Coronary artery (tissue), 2 donors: ENCODE measurements at regions not wholly inside any gene's neighbourhood (a gene's known extent, or its start where the extent isn't known, plus 50 kb on each side); places are given as distances from the start of the nearest gene placed in this dataset.

ENCODE experiments used
- DNase-seq: peaks from one replicate; pipeline ENCODE4 v3.0.0-alpha.2; 2017; ENCODE audit warnings: low spot score
- H3K27ac ChIP-seq, 2 donors: fragments of 200-600 bp; sonication (generic); one replicate each; pipeline ENCODE4 v1.5.1; 2016 to 2019
- H3K4me3 ChIP-seq: fragments of 200-600 bp; sonication (generic); 2 replicates; pipeline ENCODE4 v1.5.1; 2016; ENCODE audit warnings: mild to moderate bottlenecking, moderate library complexity
- CTCF ChIP-seq: fragments of 200-600 bp; sonication (generic); IDR thresholded peaks from one replicate; pipeline ENCODE4 v1.5.1; 2019; ENCODE audit warnings: antibody characterized with exemption

- TF ChIP-seq CTCF, result no peak
- Histone ChIP-seq H3K27ac (no peak overlapping the region), H3K4me3 (no peak overlapping the region)
- no peak for DNase-seq
Observed at GRCh38 chr11:91776655-91777054, 448.0 kb upstream of the FAT3 start.

DNA sequence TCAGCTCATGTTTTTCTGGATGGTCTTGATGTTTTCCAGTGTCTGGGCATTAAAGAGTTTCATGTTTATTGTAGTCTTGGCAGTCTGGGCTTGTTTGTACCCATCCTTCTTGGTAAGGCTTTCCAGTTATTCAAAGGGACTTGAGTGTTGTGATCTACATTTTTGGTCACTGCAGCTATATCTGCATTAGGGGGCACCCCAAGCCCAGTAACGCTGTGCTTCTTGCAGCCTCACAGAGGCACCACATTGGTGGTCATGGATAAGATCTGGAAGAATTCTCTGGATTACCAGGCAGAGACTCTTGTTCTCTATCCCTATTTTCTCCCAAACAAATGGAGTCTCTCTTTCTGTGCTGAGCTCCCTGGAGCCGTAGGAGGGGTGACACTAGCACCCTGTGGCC, 451.5 kb upstream of the FAT3 start:
- TF ChIP-seq CTCF, result no peak
- DNase-seq, result no peak
- Histone ChIP-seq H3K4me3 (no peak overlapping the region), H3K27ac (no peak overlapping the region)

GRCh38 chr11:91771961-91772360, 452.7 kb upstream of the FAT3 start:
- DNase-seq, result no peak
- TF ChIP-seq CTCF, result no peak
- H3K27ac ChIP-seq, result no peak overlapping the region
- no peak overlapping the region for H3K4me3 ChIP-seq

GRCh38 chr11:91768783-91769182, 455.8 kb upstream of the FAT3 start:
- no peak for DNase-seq
- TF ChIP-seq CTCF, result no peak
- Histone ChIP-seq H3K27ac (no peak overlapping the region), H3K4me3 (no peak overlapping the region)

DNA sequence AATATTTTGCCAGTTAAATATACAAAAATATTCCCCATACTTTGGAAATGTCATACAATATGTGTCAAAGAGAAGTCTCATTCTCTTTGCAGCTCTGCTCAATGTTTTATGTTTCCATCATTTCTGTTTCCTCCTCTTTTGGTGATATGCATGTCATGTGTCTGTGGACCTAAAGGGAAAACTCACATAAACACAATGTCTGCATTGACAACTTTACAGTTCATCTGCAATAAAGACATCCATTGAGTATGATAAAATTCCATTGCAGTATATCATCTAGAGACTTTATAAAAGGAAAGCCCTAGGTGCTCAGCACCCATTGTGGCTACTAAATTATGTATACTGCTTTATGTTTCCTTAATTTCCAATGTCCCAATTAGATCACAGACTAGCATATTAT, 461.3 kb upstream of the FAT3 start:
- TF ChIP-seq CTCF, result no peak
- DNase-seq, result no peak
- no peak overlapping the region for H3K4me3 ChIP-seq
- no peak overlapping the region for H3K27ac ChIP-seq

- DNase-seq, result no peak
- TF ChIP-seq CTCF, result no peak
- H3K27ac ChIP-seq, result no peak overlapping the region
- H3K4me3 ChIP-seq, result no peak overlapping the region
Observed at GRCh38 chr11:91761406-91762025, 463.1 kb upstream of the FAT3 start.

DNA sequence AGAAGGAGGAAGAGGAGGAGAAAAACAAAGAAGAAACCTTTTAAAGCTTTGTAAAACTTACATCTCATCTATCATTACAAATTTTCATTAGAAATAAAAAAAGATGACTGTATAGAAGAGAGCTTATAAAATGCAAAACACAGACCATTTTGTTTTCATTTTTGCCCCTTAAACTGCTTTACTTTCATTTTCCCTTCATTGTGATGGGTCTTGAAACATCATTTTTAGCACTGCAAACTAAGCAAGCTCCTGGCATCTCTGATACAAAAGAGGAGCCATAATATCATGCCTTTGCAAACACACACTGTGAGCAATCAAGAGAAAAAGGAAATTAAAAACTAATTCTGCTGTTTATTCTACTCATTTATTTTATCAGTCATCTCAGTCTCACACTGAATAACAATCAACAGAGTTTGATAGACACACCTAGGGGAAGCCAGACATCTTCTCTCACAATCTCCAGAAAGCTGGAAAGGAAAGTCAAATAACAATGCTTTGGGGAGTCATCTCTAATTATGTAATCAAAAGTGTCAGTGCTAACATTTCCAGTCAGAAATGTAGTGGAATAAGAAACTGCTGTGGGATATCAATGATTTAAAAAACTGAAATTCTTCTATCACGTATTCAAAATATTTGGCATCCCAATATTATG, 467.7 kb upstream of the FAT3 start:
- no peak for DNase-seq
- no peak overlapping the region for H3K27ac ChIP-seq
- H3K4me3 ChIP-seq, result no peak overlapping the region
- TF ChIP-seq CTCF, result no peak
